ENCODE measurements at regions not wholly inside any gene's neighbourhood (a gene's known extent, or its start where the extent isn't known, plus 50 kb on each side); places are given as distances from the start of the nearest gene placed in this dataset.

- Histone ChIP-seq H3K36me3 (ENCODE audit: insufficient read depth, low read length) (no peaks in the 10 kb centered on the region), H3K4me1 (ENCODE audit: insufficient read depth, low read length, severe bottlenecking) (no peaks in the 10 kb centered on the region), H4K20me1 (ENCODE audit: insufficient read depth, low read length) (no peaks in the 10 kb centered on the region), H3K27me3 (ENCODE audit: insufficient read depth, low read length) (no peaks in the 10 kb centered on the region), H2AFZ (ENCODE audit: low read length) (no peak overlapping the region), H3K27ac (ENCODE audit: low read depth, low read length, poor library complexity, severe bottlenecking) (no peak overlapping the region), H3F3A (ENCODE audit: insufficient read depth, low read length) (no peaks in the 10 kb centered on the region), H3K9ac (ENCODE audit: low read length) (no peak overlapping the region), H3K79me2 (ENCODE audit: insufficient read depth, low read length) (no peaks in the 10 kb centered on the region), H3K4me3 (ENCODE audit: low read depth, low read length, poor library complexity, severe bottlenecking) (no peak overlapping the region), H3K9me3 (ENCODE audit: low read length) (no peaks in the 10 kb centered on the region), H3K9me2 (ENCODE audit: low read depth, low read length) (no peaks in the 10 kb centered on the region), H3K4me2 (ENCODE audit: low read length) (no peak overlapping the region)
- TF ChIP-seq EZH2 (IDR thresholded peaks at IDR 0.05; ENCODE audit: borderline replicate concordance, low read length) = no peak
- TF ChIP-seq, protein P1, sequence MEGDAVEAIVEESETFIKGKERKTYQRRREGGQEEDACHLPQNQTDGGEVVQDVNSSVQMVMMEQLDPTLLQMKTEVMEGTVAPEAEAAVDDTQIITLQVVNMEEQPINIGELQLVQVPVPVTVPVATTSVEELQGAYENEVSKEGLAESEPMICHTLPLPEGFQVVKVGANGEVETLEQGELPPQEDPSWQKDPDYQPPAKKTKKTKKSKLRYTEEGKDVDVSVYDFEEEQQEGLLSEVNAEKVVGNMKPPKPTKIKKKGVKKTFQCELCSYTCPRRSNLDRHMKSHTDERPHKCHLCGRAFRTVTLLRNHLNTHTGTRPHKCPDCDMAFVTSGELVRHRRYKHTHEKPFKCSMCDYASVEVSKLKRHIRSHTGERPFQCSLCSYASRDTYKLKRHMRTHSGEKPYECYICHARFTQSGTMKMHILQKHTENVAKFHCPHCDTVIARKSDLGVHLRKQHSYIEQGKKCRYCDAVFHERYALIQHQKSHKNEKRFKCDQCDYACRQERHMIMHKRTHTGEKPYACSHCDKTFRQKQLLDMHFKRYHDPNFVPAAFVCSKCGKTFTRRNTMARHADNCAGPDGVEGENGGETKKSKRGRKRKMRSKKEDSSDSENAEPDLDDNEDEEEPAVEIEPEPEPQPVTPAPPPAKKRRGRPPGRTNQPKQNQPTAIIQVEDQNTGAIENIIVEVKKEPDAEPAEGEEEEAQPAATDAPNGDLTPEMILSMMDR (IDR thresholded peaks at IDR 0.05; ENCODE audit: low read length) = no peak
Measured at GRCh38 chr2:120489023-120489422, 143.1 kb downstream of the INHBB start.

- Histone ChIP-seq H3K4me1 (ENCODE audit: insufficient read depth, low read length, severe bottlenecking) (no peaks in the 10 kb centered on the region), H4K20me1 (ENCODE audit: insufficient read depth, low read length) (no peaks in the 10 kb centered on the region), H3K4me2 (ENCODE audit: low read length) (no peak overlapping the region), H3K36me3 (ENCODE audit: insufficient read depth, low read length) (no peaks in the 10 kb centered on the region), H3K79me2 (ENCODE audit: insufficient read depth, low read length) (no peaks in the 10 kb centered on the region), H3K4me3 (ENCODE audit: low read depth, low read length, poor library complexity, severe bottlenecking) (no peak overlapping the region), H3K9me3 (ENCODE audit: low read length) (no peaks in the 10 kb centered on the region), H3K9ac (ENCODE audit: low read length) (no peak overlapping the region), H3F3A (ENCODE audit: insufficient read depth, low read length) (no peaks in the 10 kb centered on the region), H3K27me3 (ENCODE audit: insufficient read depth, low read length) (no peaks in the 10 kb centered on the region), H3K27ac (ENCODE audit: low read depth, low read length, poor library complexity, severe bottlenecking) (no peak overlapping the region), H2AFZ (ENCODE audit: low read length) (no peak overlapping the region), H3K9me2 (ENCODE audit: low read depth, low read length) (no peaks in the 10 kb centered on the region)
- TF ChIP-seq, protein P1 (IDR thresholded peaks at IDR 0.05; ENCODE audit: low read length) = no peak
- no peak for TF ChIP-seq EZH2 (IDR thresholded peaks at IDR 0.05; ENCODE audit: borderline replicate concordance, low read length)
Measured at GRCh38 chr2:120490091-120490798, 144.3 kb downstream of the INHBB start.

GRCh38 chr2:120491111-120491625 lies 145.2 kb downstream of the INHBB start:
- Histone ChIP-seq H3K27ac (ENCODE audit: low read depth, low read length, poor library complexity, severe bottlenecking) (no peak overlapping the region), H3K9ac (ENCODE audit: low read length) (no peak overlapping the region), H3K4me2 (ENCODE audit: low read length) (no peak overlapping the region), H3K36me3 (ENCODE audit: insufficient read depth, low read length) (no peaks in the 10 kb centered on the region), H3F3A (ENCODE audit: insufficient read depth, low read length) (no peaks in the 10 kb centered on the region), H3K4me3 (ENCODE audit: low read depth, low read length, poor library complexity, severe bottlenecking) (no peak overlapping the region), H2AFZ (ENCODE audit: low read length) (no peak overlapping the region), H3K4me1 (ENCODE audit: insufficient read depth, low read length, severe bottlenecking) (no peaks in the 10 kb centered on the region), H3K9me3 (ENCODE audit: low read length) (no peaks in the 10 kb centered on the region), H4K20me1 (ENCODE audit: insufficient read depth, low read length) (no peaks in the 10 kb centered on the region), H3K27me3 (ENCODE audit: insufficient read depth, low read length) (no peaks in the 10 kb centered on the region), H3K79me2 (ENCODE audit: insufficient read depth, low read length) (no peaks in the 10 kb centered on the region), H3K9me2 (ENCODE audit: low read depth, low read length) (no peaks in the 10 kb centered on the region)
- TF ChIP-seq, protein P1 (IDR thresholded peaks at IDR 0.05; ENCODE audit: low read length) = no peak
- no peak for TF ChIP-seq EZH2 (IDR thresholded peaks at IDR 0.05; ENCODE audit: borderline replicate concordance, low read length)

All from OCI-LY1 (cell line).